Endothelial cell of umbilical vein (primary cell): ENCODE measurements at regions not wholly inside any gene's neighbourhood (a gene's known extent, or its start where the extent isn't known, plus 50 kb on each side); places are given as distances from the start of the nearest gene placed in this dataset.

Experiments
- BruUV-seq: library from RNA; stranded (reverse); fragments of 400-500 nt; replicated peaks from 2 replicates; lab custom pipeline; 2021; lab: Mats Ljungman, UMichigan
- CTCF ChIA-PET: fragments of 300-600, 350-600 bp; sonication (Branson Sonifier 250); formaldehyde crosslinking; loops from one replicate; lab custom pipeline; 2021; ENCODE audit warnings: antibody characterized with exemption, inconsistent platforms; lab: Charles Lee
- POLR2A ChIA-PET: fragments of 300-600, 350-600 bp; sonication (Branson Sonifier 250); formaldehyde crosslinking; loops from one replicate; lab custom pipeline; 2021; ENCODE audit warnings: antibody characterized with exemption, inconsistent platforms; lab: Charles Lee
- DNase-seq: peaks from one replicate; pipeline ENCODE4 v3.0.0-alpha.2; 2011; ENCODE audit warnings: low read depth, low spot score
- FAIRE-seq: peaks from 2 replicates; lab custom pipeline; 2011; peaks lifted over from hg19 to GRCh38; lab: Jason Lieb, UNC
- H2AFZ ChIP-seq: 2 replicates; pipeline ENCODE4 v1.6.0; 2012; ENCODE audit warnings: low read depth, low read length, control low read depth, inconsistent platforms
- H3K27ac ChIP-seq: 2 replicates; pipeline ENCODE4 v1.5.1; 2011; ENCODE audit warnings: low read depth, mild to moderate bottlenecking, control low read depth, low read length, moderate library complexity; ENCODE audit not compliant: insufficient read depth
- H3K27me3 ChIP-seq, 2 experiments: 2 replicates each; pipeline versions ENCODE4 v1.6.0 to v1.6.1; 2011; ENCODE audit warnings: low read length in 2 of 2, mixed read lengths in 1 of 2; ENCODE audit not compliant: control insufficient read depth in 2 of 2, insufficient read depth in 2 of 2
- H3K36me3 ChIP-seq, 2 experiments: 2 replicates in 1 of 2; 3 replicates in 1 of 2; pipeline ENCODE4 v1.5.1; 2011; ENCODE audit warnings: low read length in 2 of 2, mild to moderate bottlenecking in 1 of 2, moderate library complexity in 1 of 2; ENCODE audit not compliant: control insufficient read depth in 2 of 2, insufficient read depth in 2 of 2; ENCODE audit errors: extremely low read depth in 1 of 2
- H3K4me1 ChIP-seq: 3 replicates; pipeline ENCODE4 v1.5.1; 2011; ENCODE audit warnings: mild to moderate bottlenecking, low read length; ENCODE audit not compliant: control insufficient read depth, insufficient read depth; ENCODE audit errors: extremely low read depth
- H3K4me2 ChIP-seq: 2 replicates; pipeline ENCODE4 v1.6.1; 2011; ENCODE audit warnings: low read length, control low read depth, mixed read lengths; ENCODE audit not compliant: insufficient read depth
- H3K4me3 ChIP-seq, 3 experiments: fragments of 200-600 bp in 1 of 3; sonication (generic), shearing (Covaris generic) in 1 of 3; replicated peaks in 1 of 3; 2 replicates each; pipeline ENCODE4 v1.5.1; 2011 to 2016; ENCODE audit warnings: control low read depth in 3 of 3, low read length in 3 of 3, mild to moderate bottlenecking in 2 of 3, inconsistent platforms in 1 of 3, low read depth in 1 of 3, moderate library complexity in 1 of 3; ENCODE audit not compliant: insufficient read depth in 1 of 3
- H3K79me2 ChIP-seq: 2 replicates; pipeline ENCODE4 v1.6.0; 2012; ENCODE audit warnings: low read length, inconsistent platforms; ENCODE audit not compliant: control insufficient read depth, insufficient read depth
- H3K9ac ChIP-seq: replicated peaks from 2 replicates; pipeline ENCODE3; 2011; ENCODE audit warnings: low read length, control low read depth; ENCODE audit not compliant: insufficient read depth; ENCODE audit errors: extremely low read depth
- H3K9me1 ChIP-seq: replicated peaks from 3 replicates; pipeline ENCODE4 v1.6.0; 2011; ENCODE audit warnings: mild to moderate bottlenecking, low read length; ENCODE audit not compliant: control insufficient read depth, insufficient read depth; ENCODE audit errors: extremely low read depth
- H3K9me3 ChIP-seq: replicated peaks from 2 replicates; pipeline ENCODE4 v1.5.1; 2012; ENCODE audit warnings: low read length, inconsistent platforms; ENCODE audit not compliant: control insufficient read depth, insufficient read depth
- H4K20me1 ChIP-seq: replicated peaks from 2 replicates; pipeline ENCODE3; 2011; ENCODE audit warnings: mild to moderate bottlenecking, low read length; ENCODE audit not compliant: control insufficient read depth, insufficient read depth; ENCODE audit errors: extremely low read depth
- CTCF ChIP-seq, 2 donors: IDR thresholded peaks; 1 replicate in 1 of 2; 2 replicates in 1 of 2; pipeline ENCODE4 v1.5.1; 2011; ENCODE audit warnings: low read length in 2 of 2, mild to moderate bottlenecking in 2 of 2, moderate library complexity in 2 of 2, control low read depth in 1 of 2, inconsistent platforms in 1 of 2, low read depth in 1 of 2; ENCODE audit not compliant: insufficient read depth in 1 of 2; ENCODE audit errors: extremely low read depth in 1 of 2
- EZH2 ChIP-seq: IDR thresholded peaks from 2 replicates; pipeline ENCODE4 v1.6.1; 2012; ENCODE audit warnings: borderline replicate concordance, low read depth, mild to moderate bottlenecking, moderate library complexity, low read length, inconsistent platforms; ENCODE audit not compliant: severe bottlenecking
- GATA2 ChIP-seq: IDR thresholded peaks from 2 replicates; pipeline ENCODE4 v1.7.0; 2011; ENCODE audit warnings: low read depth, mild to moderate bottlenecking, moderate library complexity, mixed read lengths, low read length; ENCODE audit not compliant: insufficient read length, insufficient read depth
- JUN ChIP-seq: IDR thresholded peaks from 2 replicates; pipeline ENCODE4 v1.6.1; 2011; ENCODE audit warnings: borderline replicate concordance, low read depth; ENCODE audit not compliant: insufficient read length, insufficient read depth
- MAX ChIP-seq: IDR thresholded peaks from 2 replicates; pipeline ENCODE4 v1.6.1; 2011; ENCODE audit not compliant: insufficient read depth, insufficient read length
- MYC ChIP-seq: IDR thresholded peaks from one replicate; pipeline ENCODE4 v1.6.1; 2011; ENCODE audit warnings: mild to moderate bottlenecking, low read depth, low read length
- POLR2A ChIP-seq: IDR thresholded peaks from 2 replicates; pipeline ENCODE4 v1.6.1; 2012; ENCODE audit warnings: low read depth, mild to moderate bottlenecking, control low read depth, low read length
- POLR2AphosphoS5 ChIP-seq: IDR thresholded peaks from 2 replicates; pipeline ENCODE4 v1.6.1; 2012; ENCODE audit warnings: low read depth, mild to moderate bottlenecking, control low read depth, low read length, moderate library complexity; ENCODE audit not compliant: insufficient read depth
- dilution Hi-C: fragments of 300-500 bp; cut with MboI; formaldehyde crosslinking; loops from one replicate; pipeline ENCODE4 v1.15.0; 2019; ENCODE audit warnings: low sequenced_read_pairs; ENCODE audit not compliant: extremely low pct_ligation_motif_present
- intact Hi-C: fragments of 100-400 bp; cut with micrococcal nuclease; formaldehyde crosslinking; loops from one replicate; pipeline ENCODE4 v1.10.0; 2022

DNA sequence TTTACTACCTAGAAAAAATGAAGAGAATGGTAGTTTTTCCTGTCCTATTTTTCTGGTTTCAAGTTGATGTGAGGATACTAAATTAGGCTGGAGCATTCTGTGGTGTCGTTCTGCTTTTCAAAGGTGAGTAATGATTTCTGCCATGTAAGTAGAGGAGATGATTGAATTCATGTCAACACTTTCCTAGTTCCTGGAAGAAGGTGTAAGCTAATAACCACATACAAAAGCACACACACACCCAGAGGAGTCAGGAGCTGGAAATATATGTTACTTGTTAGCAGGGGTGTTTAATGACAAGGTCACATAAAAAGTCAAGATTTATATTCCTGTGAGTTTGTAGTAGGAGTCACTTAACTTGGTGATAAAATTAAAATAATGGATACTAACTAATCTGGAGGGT lies 172.1 kb downstream of the TMX3 start:
- H3K27me3 ChIP-seq = no peaks in the 10 kb centered on the region
- DNase-seq (no peak), FAIRE-seq (no peak)
- TF ChIP-seq CTCF (IDR thresholded peaks at IDR 0.05; ENCODE audit: extremely low read depth in 1 of 2, insufficient read depth in 1 of 2, low read depth in 1 of 2, low read length in 2 of 2) (no peak), MAX (no peak), POLR2AphosphoS5 (no peak), POLR2A (no peak), JUN (no peak), MYC (no peak), EZH2 (no peak), GATA2 (no peak)
- H4K20me1 ChIP-seq = no peaks in the 10 kb centered on the region
- BruUV-seq = no TSS peak
- H3K36me3 ChIP-seq = no peaks in the 10 kb centered on the region
- dilution Hi-C loops = no loop called here
- H3K9ac ChIP-seq = no peak overlapping the region
- ChIA-PET CTCF (interaction anchor here (1.0 kb wide), 1 partner anchor 10 kb away, joined by 3 read pairs; no protein-coding TSS in a partner anchor), POLR2A (no interaction called here)
- H3K9me3 ChIP-seq = no peaks in the 10 kb centered on the region
- no peak overlapping the region for H3K27ac ChIP-seq
- H3K4me2 ChIP-seq = no peak overlapping the region
- intact Hi-C loops = no loop called here
- H3K79me2 ChIP-seq = no peaks in the 10 kb centered on the region
- no peaks in the 10 kb centered on the region for H3K4me1 ChIP-seq
- H3K4me3 ChIP-seq = no peak overlapping the region
- H2AFZ ChIP-seq = no peak overlapping the region
- H3K9me1 ChIP-seq = no peaks in the 10 kb centered on the region
